ENCODE measurements at regions not wholly inside any gene's neighbourhood (a gene's known extent, or its start where the extent isn't known, plus 50 kb on each side); places are given as distances from the start of the nearest gene placed in this dataset.
"Not testable (repeated sequence)": the region's sequence is repeated elsewhere in the genome, so short reads cannot be mapped to it uniquely, and the experiment has no call there.

DNA sequence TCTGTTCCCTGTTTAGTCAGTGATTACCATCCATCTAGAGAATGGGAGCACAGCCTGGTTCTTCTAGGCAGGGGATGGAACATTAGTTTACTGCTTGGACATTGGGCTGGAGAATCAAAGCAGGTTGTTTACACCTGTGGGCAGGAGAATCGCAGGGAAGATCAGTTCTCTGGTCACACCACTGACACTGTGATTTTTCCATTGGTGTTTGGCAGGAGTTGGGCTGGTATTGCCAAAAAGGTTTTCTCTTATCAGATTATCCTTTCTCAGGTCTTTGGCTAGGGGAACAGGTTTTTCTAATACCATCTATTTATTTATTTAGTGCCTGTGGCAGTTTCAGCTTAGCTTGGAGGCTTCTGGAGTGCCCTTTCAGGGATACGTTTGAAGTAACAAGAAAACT lies 219.3 kb upstream of the GRIN3A start:
- H3K9me3 Mint-ChIP-seq, result no peaks in the 10 kb centered on the region
- H3K27me3 Mint-ChIP-seq (ENCODE audit: low read depth), result no peaks in the 10 kb centered on the region
- no peak overlapping the region for H3K4me3 Mint-ChIP-seq
- no peak for ATAC-seq
- no peaks in the 10 kb centered on the region for H3K36me3 Mint-ChIP-seq (ENCODE audit: insufficient read depth)
- H3K4me1 Mint-ChIP-seq (ENCODE audit: low read depth), result no peaks in the 10 kb centered on the region
- DNase-seq, result no peak

DNA sequence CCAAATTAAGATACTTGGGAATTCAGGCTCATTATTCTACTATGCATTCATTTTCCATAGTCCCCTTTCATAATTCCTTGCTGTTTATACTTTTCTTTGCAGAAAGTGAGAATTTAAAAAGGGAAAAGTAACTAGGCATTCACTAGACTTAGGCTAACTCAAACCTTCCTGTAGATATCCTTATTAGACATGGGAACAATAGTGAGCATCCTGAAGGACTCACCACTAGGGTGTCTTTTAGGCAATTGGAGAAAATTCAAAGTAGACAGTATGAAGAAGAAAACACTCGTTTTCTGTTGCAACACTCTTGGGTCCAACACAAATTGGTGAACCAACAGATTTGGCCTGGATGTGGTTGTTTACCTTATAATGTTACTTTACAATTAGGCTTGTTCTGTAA lies 213.2 kb upstream of the GRIN3A start:
- Mint-ChIP-seq H3K4me3 (no peak overlapping the region), H3K9me3 (peaks cover 5% of the 10 kb centered on the region), H3K4me1 (ENCODE audit: low read depth) (no peaks in the 10 kb centered on the region), H3K36me3 (ENCODE audit: insufficient read depth) (no peaks in the 10 kb centered on the region), H3K27me3 (ENCODE audit: low read depth) (no peaks in the 10 kb centered on the region)
- DNase-seq, result no peak
- no peak for ATAC-seq

DNA sequence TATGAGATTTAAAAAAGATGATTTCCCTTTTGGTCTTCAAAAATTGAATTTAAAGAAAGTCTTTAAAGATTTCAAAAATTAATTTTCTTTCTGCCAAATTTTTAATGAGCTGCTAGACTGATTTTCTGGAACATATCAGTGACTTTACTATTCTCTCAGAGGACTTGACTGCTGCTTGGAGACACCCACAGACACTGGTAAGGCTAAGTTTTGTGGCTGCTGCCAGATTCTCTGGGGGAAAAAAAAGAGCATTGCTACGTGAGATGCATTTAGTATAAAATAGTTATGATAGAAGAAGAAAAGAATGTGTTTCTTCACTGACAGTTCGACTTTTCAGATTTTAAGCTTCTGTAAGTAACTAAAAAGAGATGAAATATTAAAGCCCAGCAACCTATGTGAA lies 193.3 kb upstream of the GRIN3A start:
- Mint-ChIP-seq H3K4me3 (no peak overlapping the region), H3K4me1 (ENCODE audit: low read depth) (no peaks in the 10 kb centered on the region), H3K9me3 (peaks cover 4% of the 10 kb centered on the region), H3K36me3 (ENCODE audit: insufficient read depth) (no peaks in the 10 kb centered on the region), H3K27me3 (ENCODE audit: low read depth) (no peaks in the 10 kb centered on the region)
- no peak for DNase-seq
- ATAC-seq, result no peak

DNA sequence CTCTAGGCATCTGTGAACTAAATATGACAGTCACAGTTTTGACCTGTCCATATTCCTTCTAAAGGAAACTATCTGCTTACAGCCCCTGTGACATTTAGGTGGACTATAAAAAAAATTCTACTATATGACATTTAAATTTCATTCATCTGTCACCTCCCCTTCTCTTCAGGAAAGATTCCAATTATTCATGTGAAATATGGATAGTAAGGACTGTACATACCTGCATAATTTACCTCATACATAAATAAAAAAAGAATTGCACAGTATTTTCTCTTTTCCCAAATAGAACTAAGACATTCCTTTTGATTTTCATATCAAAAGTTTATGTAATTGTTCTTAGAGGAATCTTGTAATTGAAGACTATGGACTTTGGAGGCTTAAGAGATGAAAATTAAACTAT lies 192.3 kb upstream of the GRIN3A start:
- Mint-ChIP-seq H3K4me3 (no peak overlapping the region), H3K36me3 (ENCODE audit: insufficient read depth) (no peaks in the 10 kb centered on the region), H3K9me3 (peaks cover under 1% of the 10 kb centered on the region), H3K4me1 (ENCODE audit: low read depth) (no peaks in the 10 kb centered on the region), H3K27me3 (ENCODE audit: low read depth) (no peaks in the 10 kb centered on the region)
- ATAC-seq (no peak), DNase-seq (no peak)

DNA sequence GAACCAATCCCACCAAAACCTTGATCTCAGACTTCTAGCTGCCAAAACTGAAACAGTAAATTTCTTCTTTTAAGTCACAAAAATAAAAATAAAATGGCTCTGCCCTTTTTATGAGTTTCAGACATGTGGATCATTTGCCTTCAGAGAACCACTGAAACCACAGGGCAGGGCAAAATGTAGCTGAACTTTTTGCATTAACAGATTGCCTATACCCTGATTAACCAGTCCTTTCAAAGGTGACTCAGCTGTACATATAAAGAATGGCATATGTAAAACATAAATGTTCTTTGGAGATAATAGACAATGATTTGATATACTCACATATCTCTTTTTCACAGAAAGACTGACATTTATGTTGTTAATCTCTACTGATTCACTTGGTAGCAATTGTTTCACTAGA lies 187.1 kb upstream of the GRIN3A start:
- no peaks in the 10 kb centered on the region for H3K4me1 Mint-ChIP-seq (ENCODE audit: low read depth)

DNA sequence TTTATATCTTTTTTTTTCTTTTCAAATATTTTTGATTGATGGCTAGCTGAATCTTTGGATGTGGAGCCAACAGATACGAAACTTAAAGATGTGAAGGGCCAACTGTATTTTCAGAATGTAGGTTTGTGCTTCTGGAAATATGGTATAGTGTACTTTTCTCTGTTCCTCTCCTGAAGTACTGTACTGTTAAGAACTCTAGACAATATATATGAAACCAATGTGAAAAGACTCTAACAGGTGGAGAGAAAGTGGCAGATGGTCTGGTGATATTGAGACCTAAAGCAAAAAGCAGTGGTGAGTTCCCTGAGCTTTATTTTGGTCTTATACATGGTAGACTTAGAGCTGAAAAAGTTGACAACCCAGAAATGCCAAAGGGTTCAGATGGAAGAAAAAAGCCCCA lies 185.0 kb upstream of the GRIN3A start:
- H3K36me3 Mint-ChIP-seq (ENCODE audit: insufficient read depth), result no peaks in the 10 kb centered on the region
- peaks cover 9% of the 10 kb centered on the region for H3K9me3 Mint-ChIP-seq
- no peak for ATAC-seq

More for the DNA sequence above, 187.1 kb upstream of the GRIN3A start:
- Mint-ChIP-seq H3K4me3 (no peak overlapping the region), H3K36me3 (ENCODE audit: insufficient read depth) (no peaks in the 10 kb centered on the region), H3K27me3 (ENCODE audit: low read depth) (no peaks in the 10 kb centered on the region), H3K9me3 (peaks cover 9% of the 10 kb centered on the region)
- ATAC-seq (no peak), DNase-seq (no peak)

DNA sequence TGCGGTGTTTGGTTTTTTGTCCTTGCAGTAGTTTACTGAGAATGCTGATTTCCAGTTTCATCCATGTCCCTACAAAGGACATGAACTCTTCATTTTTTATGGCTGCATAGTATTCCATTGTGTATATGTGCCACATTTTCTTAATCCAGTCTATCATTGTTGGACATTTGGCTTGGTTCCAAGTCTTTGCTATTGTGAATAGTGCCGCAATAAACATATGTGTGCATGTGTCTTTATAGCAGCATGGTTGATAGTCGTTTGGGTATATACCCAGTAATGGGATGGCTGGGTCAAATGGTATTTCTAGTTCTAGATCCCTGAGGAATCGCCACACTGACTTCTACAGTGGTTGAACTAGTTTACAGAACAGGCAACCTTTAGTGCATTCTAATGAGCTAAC lies 178.5 kb upstream of the GRIN3A start:
- not testable (repeated sequence) for H3K9me3 Mint-ChIP-seq; H3K36me3 Mint-ChIP-seq (ENCODE audit: insufficient read depth); ATAC-seq; H3K4me1 Mint-ChIP-seq (ENCODE audit: low read depth); H3K4me3 Mint-ChIP-seq; H3K27me3 Mint-ChIP-seq (ENCODE audit: low read depth); DNase-seq

More for the DNA sequence above, 185.0 kb upstream of the GRIN3A start:
- Mint-ChIP-seq H3K4me1 (ENCODE audit: low read depth) (no peaks in the 10 kb centered on the region), H3K27me3 (ENCODE audit: low read depth) (no peaks in the 10 kb centered on the region), H3K4me3 (no peak overlapping the region)
- DNase-seq, result no peak

DNA sequence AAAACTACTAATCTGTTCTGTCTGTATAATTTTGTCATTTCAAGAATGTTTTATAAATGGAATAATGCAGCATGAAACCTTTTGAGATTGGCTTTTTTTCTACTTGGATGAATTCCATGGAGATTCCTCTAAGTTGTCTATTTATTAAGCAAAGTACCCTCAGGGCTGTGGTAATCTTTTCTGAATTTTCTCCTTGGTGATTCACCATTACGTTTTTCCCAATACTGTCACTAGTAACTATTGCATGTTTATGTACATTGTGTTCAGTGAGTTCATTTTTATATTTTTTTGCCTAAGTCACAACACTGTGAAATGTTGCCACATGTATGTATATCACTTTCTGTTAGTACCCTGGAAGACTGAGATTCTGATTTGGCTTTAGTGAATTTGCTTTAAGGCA lies 177.0 kb upstream of the GRIN3A start:
- Mint-ChIP-seq H3K4me1 (ENCODE audit: low read depth) (no peaks in the 10 kb centered on the region), H3K27me3 (ENCODE audit: low read depth) (no peaks in the 10 kb centered on the region)

DNA sequence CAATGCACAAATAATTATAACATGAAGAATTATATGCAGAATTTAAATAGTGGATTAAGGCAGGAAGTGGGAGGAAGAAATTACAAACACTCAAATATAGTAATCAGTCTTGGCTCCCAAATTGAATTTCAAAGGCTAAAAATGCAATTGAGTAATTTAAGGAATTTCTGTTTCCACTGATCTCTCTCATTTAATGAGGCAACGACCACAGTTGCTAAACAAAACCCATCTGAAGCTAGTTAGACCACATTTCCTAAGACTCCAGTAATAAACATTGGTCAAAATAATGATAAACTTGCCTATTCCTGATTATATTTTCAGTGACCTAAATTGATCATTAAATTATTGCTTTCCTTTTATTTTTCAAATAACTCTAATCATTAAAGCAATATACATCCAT lies 174.3 kb upstream of the GRIN3A start:
- no peak for ATAC-seq
- Mint-ChIP-seq H3K4me1 (ENCODE audit: low read depth) (no peaks in the 10 kb centered on the region), H3K36me3 (ENCODE audit: insufficient read depth) (no peaks in the 10 kb centered on the region), H3K27me3 (ENCODE audit: low read depth) (peaks cover under 1% of the 10 kb centered on the region), H3K9me3 (no peaks in the 10 kb centered on the region), H3K4me3 (no peak overlapping the region)
- DNase-seq, result no peak

More for the DNA sequence above, 177.0 kb upstream of the GRIN3A start:
- Mint-ChIP-seq H3K9me3 (no peaks in the 10 kb centered on the region), H3K4me3 (no peak overlapping the region), H3K36me3 (ENCODE audit: insufficient read depth) (no peaks in the 10 kb centered on the region)
- no peak for ATAC-seq
- no peak for DNase-seq

DNA sequence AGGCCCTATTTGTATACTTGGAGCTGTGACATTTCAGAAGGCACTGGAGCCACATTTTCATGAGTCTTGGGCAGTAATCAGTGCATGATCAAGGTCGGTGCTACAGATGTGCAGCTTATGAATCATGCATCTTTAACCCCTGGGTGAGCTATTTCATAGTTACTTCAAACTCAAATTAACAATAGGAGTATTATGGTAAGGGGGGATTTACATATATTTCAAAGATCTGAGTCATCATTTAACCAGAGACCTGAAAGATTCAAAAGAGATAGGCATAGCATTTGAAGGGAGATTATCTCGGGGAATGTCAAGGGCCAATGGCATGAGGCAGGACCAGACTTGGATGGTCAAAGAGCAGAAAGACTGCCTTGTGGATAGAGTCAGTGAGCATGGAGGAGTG lies 169.0 kb upstream of the GRIN3A start:
- Mint-ChIP-seq H3K4me1 (ENCODE audit: low read depth) (no peaks in the 10 kb centered on the region), H3K27me3 (ENCODE audit: low read depth) (peaks cover 2% of the 10 kb centered on the region), H3K4me3 (no peak overlapping the region), H3K9me3 (no peaks in the 10 kb centered on the region), H3K36me3 (ENCODE audit: insufficient read depth) (no peaks in the 10 kb centered on the region)
- no peak for DNase-seq
- no peak for ATAC-seq

DNA sequence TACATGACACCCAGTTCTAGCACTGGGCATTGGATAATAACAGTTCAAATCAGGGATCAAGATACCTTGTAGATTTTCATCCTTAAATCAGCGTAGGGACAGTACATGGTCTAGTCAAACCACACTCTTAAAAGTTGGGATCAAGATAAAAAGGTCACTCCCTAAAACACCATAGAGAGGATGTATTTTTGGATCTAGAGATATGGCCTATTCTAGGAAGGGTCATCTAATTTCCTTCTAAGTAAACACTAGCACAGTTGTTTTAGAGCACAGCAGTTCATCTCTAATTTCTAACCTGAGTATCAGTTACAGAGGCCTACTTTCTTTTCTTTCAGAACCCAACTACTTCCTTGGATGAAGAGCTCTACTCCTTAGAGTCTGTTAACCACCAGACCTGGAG lies 166.4 kb upstream of the GRIN3A start:
- H3K4me3 Mint-ChIP-seq, result no peak overlapping the region
- no peaks in the 10 kb centered on the region for H3K36me3 Mint-ChIP-seq (ENCODE audit: insufficient read depth)
- no peak for ATAC-seq
- no peak for DNase-seq
- peaks cover 2% of the 10 kb centered on the region for H3K27me3 Mint-ChIP-seq (ENCODE audit: low read depth)
- H3K9me3 Mint-ChIP-seq, result no peaks in the 10 kb centered on the region
- no peaks in the 10 kb centered on the region for H3K4me1 Mint-ChIP-seq (ENCODE audit: low read depth)

DNA sequence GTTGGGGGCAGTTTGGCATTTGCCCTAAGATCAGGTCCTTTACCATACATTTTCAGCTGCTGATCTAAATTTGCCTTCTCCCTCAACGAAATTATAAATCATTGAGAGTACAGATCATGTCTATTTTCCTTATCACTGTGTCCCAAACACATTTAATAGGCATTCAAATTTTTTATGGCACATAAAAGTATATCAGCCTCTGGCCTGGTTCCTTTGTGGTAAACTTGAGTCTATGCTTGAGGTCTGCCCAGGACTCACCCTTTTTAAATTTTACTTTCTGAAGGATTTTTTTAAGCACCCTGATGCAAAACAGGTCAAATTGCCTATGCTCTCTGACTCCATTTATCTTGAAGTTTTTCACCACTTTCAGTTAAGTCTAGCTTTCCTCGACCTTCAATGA lies 163.6 kb upstream of the GRIN3A start:
- Mint-ChIP-seq H3K9me3 (no peaks in the 10 kb centered on the region), H3K36me3 (ENCODE audit: insufficient read depth) (no peaks in the 10 kb centered on the region), H3K27me3 (ENCODE audit: low read depth) (no peaks in the 10 kb centered on the region), H3K4me1 (ENCODE audit: low read depth) (no peaks in the 10 kb centered on the region), H3K4me3 (no peak overlapping the region)
- no peak for DNase-seq
- ATAC-seq, result no peak

DNA sequence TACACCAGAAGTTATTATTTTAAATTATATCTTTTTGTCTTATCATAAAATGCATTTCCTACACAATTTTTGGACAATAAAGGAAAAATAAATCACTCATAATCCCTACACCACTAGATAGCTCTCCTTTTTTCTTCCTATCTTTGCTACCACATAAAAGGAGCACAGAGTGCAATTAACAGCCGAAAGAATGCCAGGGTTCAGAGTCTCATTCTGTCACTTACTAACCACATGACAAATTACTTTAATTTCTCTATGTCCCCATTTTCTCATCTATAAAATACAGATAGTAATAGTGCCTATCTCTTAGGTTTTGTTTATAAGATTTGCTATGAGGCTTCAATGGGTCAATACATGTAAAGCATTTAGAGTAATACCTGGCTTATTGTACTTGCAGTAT lies 158.7 kb upstream of the GRIN3A start:
- no peaks in the 10 kb centered on the region for H3K36me3 Mint-ChIP-seq (ENCODE audit: insufficient read depth)
- H3K4me1 Mint-ChIP-seq (ENCODE audit: low read depth), result no peaks in the 10 kb centered on the region
- no peak overlapping the region for H3K4me3 Mint-ChIP-seq
- no peaks in the 10 kb centered on the region for H3K9me3 Mint-ChIP-seq
- no peak for ATAC-seq
- peaks cover 2% of the 10 kb centered on the region for H3K27me3 Mint-ChIP-seq (ENCODE audit: low read depth)
- no peak for DNase-seq

DNA sequence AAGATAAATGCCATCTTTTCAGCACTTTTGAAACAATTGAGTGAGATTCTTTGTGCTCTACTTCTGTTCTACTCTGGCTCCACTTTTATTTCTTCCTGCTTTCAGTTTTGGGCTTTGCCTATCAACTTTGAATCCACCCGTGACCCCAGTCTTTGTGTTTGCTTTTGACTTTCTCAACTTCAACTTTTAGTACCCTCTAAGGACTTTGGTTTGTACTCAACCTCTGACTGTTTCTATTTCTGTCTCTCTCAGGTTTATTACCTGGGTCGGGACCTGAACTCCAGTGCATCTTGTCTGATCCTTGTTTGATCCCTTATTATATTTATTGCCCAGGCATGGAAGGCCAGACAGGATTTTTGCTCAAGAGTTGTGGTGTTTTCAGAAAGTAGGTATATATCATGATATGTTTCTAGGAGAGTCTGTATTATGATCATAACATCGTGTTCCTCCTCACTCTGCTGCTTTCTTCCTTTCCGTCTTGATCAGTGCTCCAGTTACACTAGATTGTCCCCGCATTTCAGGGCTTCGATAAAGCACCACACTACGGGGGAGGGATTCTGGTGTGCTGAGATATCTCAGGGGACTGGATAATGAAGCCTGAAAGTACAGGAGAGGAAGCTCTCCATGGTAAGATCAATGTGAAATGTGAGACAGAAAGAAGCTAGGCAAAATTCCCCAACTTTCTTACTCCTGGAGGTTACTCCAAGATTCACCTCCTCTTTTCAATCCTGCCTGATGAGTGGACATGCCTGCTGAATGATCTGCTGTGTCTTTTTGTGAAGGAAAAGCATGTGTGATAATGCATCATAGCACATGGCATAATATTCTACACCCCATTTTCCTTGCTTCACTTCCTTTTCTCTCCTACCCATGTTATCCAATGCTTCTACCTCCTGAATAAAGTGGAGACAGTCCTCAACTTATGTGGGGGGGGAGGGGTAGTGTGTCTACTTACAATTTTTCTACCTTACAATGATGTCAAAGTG lies 155.5 kb upstream of the GRIN3A start:
- H3K9me3 Mint-ChIP-seq, result no peaks in the 10 kb centered on the region
- H3K27me3 Mint-ChIP-seq (ENCODE audit: low read depth), result peaks cover 2% of the 10 kb centered on the region
- no peak overlapping the region for H3K4me3 Mint-ChIP-seq
- ATAC-seq (no peak), DNase-seq (no peak)
- no peaks in the 10 kb centered on the region for H3K4me1 Mint-ChIP-seq (ENCODE audit: low read depth)
- no peaks in the 10 kb centered on the region for H3K36me3 Mint-ChIP-seq (ENCODE audit: insufficient read depth)

DNA sequence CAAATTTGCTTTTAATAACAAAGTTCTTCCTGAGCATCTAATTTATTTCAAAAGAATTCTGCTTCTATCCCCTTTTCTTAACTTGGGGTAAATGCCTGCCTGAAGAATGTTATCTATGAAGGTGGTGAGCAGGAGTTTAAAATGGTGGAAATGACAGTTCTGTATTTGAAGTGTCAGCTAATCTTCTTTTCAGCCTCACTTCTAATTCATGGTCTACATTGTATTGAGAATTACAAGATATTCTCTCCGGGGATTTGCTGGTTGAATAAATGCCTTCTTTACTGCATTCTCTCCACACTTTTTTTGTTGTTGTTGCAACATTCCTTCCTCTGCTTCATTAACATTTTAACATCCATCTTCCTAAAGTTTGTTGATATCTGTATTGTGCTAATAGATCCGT lies 143.1 kb upstream of the GRIN3A start:
- ATAC-seq, result no peak
- peaks cover 4% of the 10 kb centered on the region for H3K9me3 Mint-ChIP-seq
- no peaks in the 10 kb centered on the region for H3K4me1 Mint-ChIP-seq (ENCODE audit: low read depth)
- H3K4me3 Mint-ChIP-seq, result no peak overlapping the region
- DNase-seq, result no peak
- no peaks in the 10 kb centered on the region for H3K36me3 Mint-ChIP-seq (ENCODE audit: insufficient read depth)
- H3K27me3 Mint-ChIP-seq (ENCODE audit: low read depth), result no peaks in the 10 kb centered on the region
